ENCODE measurements at regions not wholly inside any gene's neighbourhood (a gene's known extent, or its start where the extent isn't known, plus 50 kb on each side); places are given as distances from the start of the nearest gene placed in this dataset.

DNA sequence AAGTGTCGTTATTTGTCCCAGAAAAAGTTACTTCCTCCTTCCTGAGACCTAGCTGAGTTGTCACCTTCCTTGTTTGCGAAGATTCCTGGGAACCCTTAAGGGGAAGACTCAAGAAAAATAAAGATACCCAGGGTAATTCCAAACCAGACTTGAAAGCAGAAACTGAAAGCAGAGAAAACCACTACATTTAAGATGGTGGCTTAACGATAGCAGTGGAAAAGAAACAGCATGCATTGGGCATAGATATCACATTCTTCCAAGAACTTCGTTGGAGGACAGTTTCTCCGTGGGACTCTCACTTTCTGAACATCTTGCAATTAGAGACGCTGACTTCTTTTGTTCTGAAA is 89.1 kb downstream of the FAM76B start:
- no peak for TF ChIP-seq EZH2phosphoT487 (IDR thresholded peaks at IDR 0.05; ENCODE audit: borderline replicate concordance, low read depth)
- no peak for TF ChIP-seq POLR2AphosphoS5 (IDR thresholded peaks at IDR 0.05; ENCODE audit: low read depth, low read length)
- TF ChIP-seq GABPA (IDR thresholded peaks at IDR 0.05; ENCODE audit: low read depth), result no peak
- TF ChIP-seq, protein P1, sequence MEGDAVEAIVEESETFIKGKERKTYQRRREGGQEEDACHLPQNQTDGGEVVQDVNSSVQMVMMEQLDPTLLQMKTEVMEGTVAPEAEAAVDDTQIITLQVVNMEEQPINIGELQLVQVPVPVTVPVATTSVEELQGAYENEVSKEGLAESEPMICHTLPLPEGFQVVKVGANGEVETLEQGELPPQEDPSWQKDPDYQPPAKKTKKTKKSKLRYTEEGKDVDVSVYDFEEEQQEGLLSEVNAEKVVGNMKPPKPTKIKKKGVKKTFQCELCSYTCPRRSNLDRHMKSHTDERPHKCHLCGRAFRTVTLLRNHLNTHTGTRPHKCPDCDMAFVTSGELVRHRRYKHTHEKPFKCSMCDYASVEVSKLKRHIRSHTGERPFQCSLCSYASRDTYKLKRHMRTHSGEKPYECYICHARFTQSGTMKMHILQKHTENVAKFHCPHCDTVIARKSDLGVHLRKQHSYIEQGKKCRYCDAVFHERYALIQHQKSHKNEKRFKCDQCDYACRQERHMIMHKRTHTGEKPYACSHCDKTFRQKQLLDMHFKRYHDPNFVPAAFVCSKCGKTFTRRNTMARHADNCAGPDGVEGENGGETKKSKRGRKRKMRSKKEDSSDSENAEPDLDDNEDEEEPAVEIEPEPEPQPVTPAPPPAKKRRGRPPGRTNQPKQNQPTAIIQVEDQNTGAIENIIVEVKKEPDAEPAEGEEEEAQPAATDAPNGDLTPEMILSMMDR (IDR thresholded peaks at IDR 0.05), result no peak
- TF ChIP-seq, protein P2, sequence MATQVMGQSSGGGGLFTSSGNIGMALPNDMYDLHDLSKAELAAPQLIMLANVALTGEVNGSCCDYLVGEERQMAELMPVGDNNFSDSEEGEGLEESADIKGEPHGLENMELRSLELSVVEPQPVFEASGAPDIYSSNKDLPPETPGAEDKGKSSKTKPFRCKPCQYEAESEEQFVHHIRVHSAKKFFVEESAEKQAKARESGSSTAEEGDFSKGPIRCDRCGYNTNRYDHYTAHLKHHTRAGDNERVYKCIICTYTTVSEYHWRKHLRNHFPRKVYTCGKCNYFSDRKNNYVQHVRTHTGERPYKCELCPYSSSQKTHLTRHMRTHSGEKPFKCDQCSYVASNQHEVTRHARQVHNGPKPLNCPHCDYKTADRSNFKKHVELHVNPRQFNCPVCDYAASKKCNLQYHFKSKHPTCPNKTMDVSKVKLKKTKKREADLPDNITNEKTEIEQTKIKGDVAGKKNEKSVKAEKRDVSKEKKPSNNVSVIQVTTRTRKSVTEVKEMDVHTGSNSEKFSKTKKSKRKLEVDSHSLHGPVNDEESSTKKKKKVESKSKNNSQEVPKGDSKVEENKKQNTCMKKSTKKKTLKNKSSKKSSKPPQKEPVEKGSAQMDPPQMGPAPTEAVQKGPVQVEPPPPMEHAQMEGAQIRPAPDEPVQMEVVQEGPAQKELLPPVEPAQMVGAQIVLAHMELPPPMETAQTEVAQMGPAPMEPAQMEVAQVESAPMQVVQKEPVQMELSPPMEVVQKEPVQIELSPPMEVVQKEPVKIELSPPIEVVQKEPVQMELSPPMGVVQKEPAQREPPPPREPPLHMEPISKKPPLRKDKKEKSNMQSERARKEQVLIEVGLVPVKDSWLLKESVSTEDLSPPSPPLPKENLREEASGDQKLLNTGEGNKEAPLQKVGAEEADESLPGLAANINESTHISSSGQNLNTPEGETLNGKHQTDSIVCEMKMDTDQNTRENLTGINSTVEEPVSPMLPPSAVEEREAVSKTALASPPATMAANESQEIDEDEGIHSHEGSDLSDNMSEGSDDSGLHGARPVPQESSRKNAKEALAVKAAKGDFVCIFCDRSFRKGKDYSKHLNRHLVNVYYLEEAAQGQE (IDR thresholded peaks at IDR 0.05; ENCODE audit: low read depth, low read length), result no peak
- TF ChIP-seq, protein P3, sequence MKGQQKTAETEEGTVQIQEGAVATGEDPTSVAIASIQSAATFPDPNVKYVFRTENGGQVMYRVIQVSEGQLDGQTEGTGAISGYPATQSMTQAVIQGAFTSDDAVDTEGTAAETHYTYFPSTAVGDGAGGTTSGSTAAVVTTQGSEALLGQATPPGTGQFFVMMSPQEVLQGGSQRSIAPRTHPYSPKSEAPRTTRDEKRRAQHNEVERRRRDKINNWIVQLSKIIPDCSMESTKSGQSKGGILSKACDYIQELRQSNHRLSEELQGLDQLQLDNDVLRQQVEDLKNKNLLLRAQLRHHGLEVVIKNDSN (IDR thresholded peaks at IDR 0.05; ENCODE audit: borderline replicate concordance, low read depth), result no peak
- no peak for TF ChIP-seq RFX5 (IDR thresholded peaks at IDR 0.05; ENCODE audit: low read length)
- TF ChIP-seq NFIC (IDR thresholded peaks at IDR 0.05; ENCODE audit: borderline replicate concordance), result no peak
- TF ChIP-seq TCF12 (IDR thresholded peaks at IDR 0.05), result no peak
